Mucosa of descending colon (tissue), 3 donors: ENCODE measurements at regions not wholly inside any gene's neighbourhood (a gene's known extent, or its start where the extent isn't known, plus 50 kb on each side); places are given as distances from the start of the nearest gene placed in this dataset.
"Not testable (repeated sequence)": the region's sequence is repeated elsewhere in the genome, so short reads cannot be mapped to it uniquely, and the experiment has no call there.

Experiments
- ATAC-seq: fragments of 200-7000 bp; cut with Tn5 transposase; one replicate; pipeline ENCODE4 v1.9.1; 2020; ENCODE audit warnings: mild to moderate bottlenecking, moderate library complexity
- DNase-seq, 3 donors: peaks; one replicate each; pipeline ENCODE4 v3.0.0-alpha.2; 2020
- H3K36me3 ChIP-seq: fragments of 200-600 bp; one replicate; pipeline ENCODE4 v1.8.0; 2021; ENCODE audit warnings: low read depth, mild to moderate bottlenecking
- H3K4me1 ChIP-seq: fragments of 200-600 bp; one replicate; pipeline ENCODE4 v1.8.0; 2021; ENCODE audit warnings: low read depth, mild to moderate bottlenecking
- H3K4me3 ChIP-seq: fragments of 200-600 bp; one replicate; pipeline ENCODE4 v1.8.0; 2021; ENCODE audit warnings: mild to moderate bottlenecking
- H3K9me3 ChIP-seq: fragments of 200-600 bp; one replicate; pipeline ENCODE4 v1.8.0; 2021; ENCODE audit warnings: mild to moderate bottlenecking
- CTCF ChIP-seq: fragments of 200-600 bp; IDR thresholded peaks from one replicate; pipeline ENCODE4 v1.8.0; 2022; ENCODE audit warnings: antibody characterized with exemption, mild to moderate bottlenecking
- intact Hi-C, 2 donors: fragments of 100-400 bp; cut with DNase I in 1 of 2; cut with micrococcal nuclease in 1 of 2; formaldehyde crosslinking; loops; one replicate each; pipeline versions ENCODE4 v1.11.0 to v1.11.1; 2022; cut with DNase I, micrococcal nuclease
- donor health status: DM: no; HTN: no; CAD: no; lungs with moderate emphysema.
- donor health status: DM: no; HTN: no; CAD: no.
- donor health status: DM: no; HTN: yes; CAD: no.

- H3K9me3 ChIP-seq: no peaks in the 10 kb centered on the region
- no peak for ATAC-seq
- TF ChIP-seq CTCF: no peak
- DNase-seq: no peak
- intact Hi-C loops: no loop called here
- no peaks in the 10 kb centered on the region for H3K36me3 ChIP-seq
- no peaks in the 10 kb centered on the region for H3K4me1 ChIP-seq
- no peak overlapping the region for H3K4me3 ChIP-seq
Observed at GRCh38 chr10:84012831-84013458, 126.4 kb upstream of the GHITM start.

GRCh38 chr10:84015877-84016595 lies 123.3 kb upstream of the GHITM start:
- Histone ChIP-seq H3K4me1 (no peaks in the 10 kb centered on the region), H3K4me3 (no peak overlapping the region), H3K9me3 (no peaks in the 10 kb centered on the region), H3K36me3 (no peaks in the 10 kb centered on the region)
- no peak for DNase-seq
- ATAC-seq: no peak
- intact Hi-C loops: no loop called here
- no peak for TF ChIP-seq CTCF

GRCh38 chr10:84018826-84019225 lies 120.5 kb upstream of the GHITM start:
- no peak for ATAC-seq
- TF ChIP-seq CTCF: no peak
- Histone ChIP-seq H3K9me3 (no peaks in the 10 kb centered on the region), H3K4me3 (no peak overlapping the region), H3K36me3 (no peaks in the 10 kb centered on the region), H3K4me1 (no peaks in the 10 kb centered on the region)
- no peak for DNase-seq
- intact Hi-C loops: no loop called here

GRCh38 chr10:84019854-84020458 lies 119.4 kb upstream of the GHITM start:
- H3K36me3 ChIP-seq, H3K4me3 ChIP-seq, intact Hi-C loops, H3K9me3 ChIP-seq, H3K4me1 ChIP-seq: not testable (repeated sequence)
- ATAC-seq: peak; percentile 77
- DNase-seq: peak in 2 of 3 donors; percentile 37 to 57

GRCh38 chr10:84026821-84027257 lies 112.5 kb upstream of the GHITM start:
- Histone ChIP-seq H3K4me3 (no peak overlapping the region), H3K9me3 (no peaks in the 10 kb centered on the region), H3K4me1 (no peaks in the 10 kb centered on the region), H3K36me3 (no peaks in the 10 kb centered on the region)
- peak; percentile 45 for TF ChIP-seq CTCF
- DNase-seq (peak in 1 of 3 donors; percentile 46), ATAC-seq (peak; percentile 36)
- intact Hi-C loops: no loop called here

- no peak for ATAC-seq
- no peak for DNase-seq
- no peaks in the 10 kb centered on the region for H3K36me3 ChIP-seq
- H3K9me3 ChIP-seq: no peaks in the 10 kb centered on the region
- no peak overlapping the region for H3K4me3 ChIP-seq
- TF ChIP-seq CTCF: no peak
- intact Hi-C loops: no loop called here
- H3K4me1 ChIP-seq: no peaks in the 10 kb centered on the region
Observed at GRCh38 chr10:84029840-84030239, 109.5 kb upstream of the GHITM start.
